Kidney capillary endothelial cell (primary cell): ENCODE measurements at regions not wholly inside any gene's neighbourhood (a gene's known extent, or its start where the extent isn't known, plus 50 kb on each side); places are given as distances from the start of the nearest gene placed in this dataset.
"Not testable (repeated sequence)": the region's sequence is repeated elsewhere in the genome, so short reads cannot be mapped to it uniquely, and the experiment has no call there.

Source experiments
- DNase-seq: peaks from one replicate; pipeline ENCODE4 v3.0.0-alpha.2; 2018; ENCODE audit warnings: low spot score

DNA sequence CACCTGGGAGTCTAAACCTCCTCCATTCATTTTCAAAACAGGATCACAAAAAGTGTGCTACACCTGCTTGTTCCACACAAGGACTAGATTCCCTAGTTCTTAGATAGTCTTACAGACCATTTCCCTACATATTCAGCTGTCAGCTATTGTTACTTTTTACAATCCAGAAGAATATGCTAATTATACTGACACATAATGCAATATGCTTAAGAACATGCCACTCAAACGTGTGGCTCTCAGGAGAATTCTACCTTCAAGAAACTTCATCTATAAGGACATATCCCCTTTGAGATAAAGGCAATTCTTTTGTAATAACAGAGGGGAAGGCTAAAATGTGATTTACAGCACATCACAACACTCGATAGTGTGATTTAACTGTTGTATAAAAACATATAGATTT lies 456.1 kb upstream of the ARRDC3 start:
- DNase-seq: no peak

DNA sequence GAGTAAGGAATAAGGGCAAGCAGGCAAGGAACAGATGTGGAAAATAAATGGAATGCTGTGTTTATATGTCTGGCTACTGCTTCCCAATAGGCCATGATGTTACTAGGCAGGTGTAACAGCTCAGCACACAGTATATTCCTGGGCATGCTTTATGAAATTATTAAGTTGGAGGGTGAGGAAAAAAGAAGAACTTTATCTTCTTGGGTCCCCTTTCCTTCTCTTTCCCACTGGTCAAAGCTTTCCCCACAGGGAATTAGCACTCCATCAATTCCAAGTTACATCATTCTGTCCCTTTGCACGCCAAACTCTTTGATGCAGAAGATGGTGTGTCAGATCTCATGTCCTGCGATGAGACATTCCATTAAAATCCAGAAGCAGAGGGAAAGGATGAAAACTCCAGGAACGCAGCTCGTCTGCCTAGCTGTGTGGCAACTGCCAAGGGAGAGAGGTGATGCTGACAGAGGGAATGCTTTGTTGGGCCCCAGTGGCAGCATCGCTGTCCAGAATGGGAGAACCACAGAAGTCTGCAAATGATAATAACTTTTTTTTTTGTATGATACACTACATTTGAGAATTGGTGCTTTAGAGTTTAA lies 447.3 kb upstream of the ARRDC3 start:
- DNase-seq: no peak

DNA sequence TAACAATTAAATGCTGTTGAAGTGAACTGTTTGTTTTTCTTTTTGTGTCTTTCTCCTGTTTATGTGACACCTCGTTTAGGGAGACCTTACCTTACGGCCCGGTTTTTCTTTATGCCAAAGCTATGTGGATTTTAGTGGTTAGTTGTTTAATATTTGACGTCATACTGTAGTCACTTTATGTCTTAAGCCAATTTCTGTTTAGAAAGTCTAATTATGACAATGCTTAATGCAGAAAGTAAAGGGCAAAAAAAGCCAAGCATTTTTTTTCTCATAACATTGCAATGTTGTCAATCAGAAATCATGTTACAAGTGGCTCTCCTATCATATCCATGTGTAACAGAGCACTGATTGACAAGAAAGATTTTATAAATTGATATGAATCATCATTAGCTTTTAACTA lies 442.5 kb upstream of the ARRDC3 start:
- no peak for DNase-seq

DNA sequence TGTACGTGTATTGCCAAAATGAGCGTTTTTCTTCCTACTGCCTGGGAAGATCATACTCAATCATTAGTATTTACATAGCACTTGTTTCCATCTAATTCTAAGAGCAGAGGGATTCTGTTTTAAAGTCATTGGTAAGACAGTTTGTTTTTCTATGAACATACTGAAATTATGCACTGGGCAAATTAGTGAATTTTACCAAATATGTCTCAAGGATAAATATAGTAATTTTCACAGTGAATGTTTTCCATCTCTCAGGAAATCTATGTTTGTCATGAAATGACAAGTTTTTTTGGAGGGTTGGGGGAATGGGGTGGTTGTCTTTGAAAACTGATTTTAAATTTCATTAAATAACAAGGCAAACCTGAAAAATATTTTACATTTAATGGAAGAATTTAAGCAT lies 441.3 kb upstream of the ARRDC3 start:
- DNase-seq: no peak

GRCh38 chr5:91820874-91821273 lies 437.8 kb upstream of the ARRDC3 start:
- DNase-seq: no peak

DNA sequence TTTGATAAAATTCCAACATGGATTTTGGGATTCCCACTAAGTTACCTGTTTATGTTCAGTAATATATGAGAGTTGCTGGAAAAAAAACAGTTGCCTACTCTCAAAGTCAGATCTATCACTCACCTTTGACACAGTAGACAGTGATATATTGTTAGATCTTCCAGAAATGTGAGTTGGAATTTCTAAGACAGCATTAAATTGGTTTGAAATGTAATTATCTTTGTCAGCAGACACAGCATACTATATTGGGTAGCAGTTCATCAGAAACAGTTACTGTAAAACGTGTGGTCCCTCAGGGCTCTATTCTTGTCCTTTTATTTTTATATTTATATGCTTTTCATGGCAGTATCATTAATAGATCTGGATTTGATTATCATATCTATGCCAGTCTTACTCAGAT lies 433.6 kb upstream of the ARRDC3 start:
- DNase-seq: no peak

DNA sequence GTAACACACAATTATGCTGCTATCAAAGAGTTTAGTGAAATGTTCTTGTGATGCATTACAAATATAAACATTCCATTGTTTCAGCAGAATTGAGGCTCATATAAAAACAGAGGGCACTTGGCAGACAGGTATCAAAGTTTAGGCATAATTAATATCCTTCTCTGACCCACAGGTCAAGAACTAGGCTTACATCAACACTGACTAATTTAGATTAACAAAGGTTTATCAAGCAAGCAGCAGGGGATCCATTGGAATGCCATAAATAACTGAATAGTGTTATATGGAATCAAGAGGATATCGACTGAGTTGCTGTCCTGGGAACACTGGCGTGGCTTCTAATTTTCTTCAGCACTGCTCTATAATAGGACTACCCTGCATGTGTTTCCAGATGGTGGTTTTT lies 414.5 kb upstream of the ARRDC3 start:
- no peak for DNase-seq

DNA sequence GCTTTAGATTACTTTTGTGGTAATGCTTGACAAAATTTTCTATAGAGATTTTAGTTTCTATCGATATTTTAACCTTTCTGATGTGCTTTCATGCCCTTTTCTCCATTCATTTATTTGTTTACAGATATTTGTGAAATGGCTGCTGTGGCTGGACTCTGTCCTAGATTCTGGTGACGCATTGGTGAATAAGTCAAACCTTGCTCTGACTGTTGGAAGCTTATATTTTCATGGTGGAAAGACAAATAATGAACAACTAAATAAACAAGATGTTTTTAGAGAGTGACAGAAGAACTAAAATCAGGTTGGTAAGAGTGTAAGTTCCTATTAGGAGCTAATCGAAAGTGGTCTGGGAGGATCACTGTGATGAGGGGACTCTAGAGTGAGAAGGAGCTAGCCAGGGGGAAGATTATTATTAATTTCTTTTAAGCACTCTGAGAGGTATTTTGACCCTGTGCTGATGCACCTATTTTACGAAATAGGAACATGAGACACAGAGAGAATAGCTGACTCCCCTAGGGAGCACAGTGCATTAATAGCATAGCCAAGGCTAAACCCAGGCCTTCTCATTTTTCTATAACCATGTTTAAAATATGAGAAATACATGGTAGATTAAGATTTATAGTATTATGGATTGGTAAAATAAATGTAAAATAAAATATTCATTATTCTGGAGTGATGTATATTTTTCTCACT lies 411.9 kb upstream of the ARRDC3 start:
- no peak for DNase-seq

DNA sequence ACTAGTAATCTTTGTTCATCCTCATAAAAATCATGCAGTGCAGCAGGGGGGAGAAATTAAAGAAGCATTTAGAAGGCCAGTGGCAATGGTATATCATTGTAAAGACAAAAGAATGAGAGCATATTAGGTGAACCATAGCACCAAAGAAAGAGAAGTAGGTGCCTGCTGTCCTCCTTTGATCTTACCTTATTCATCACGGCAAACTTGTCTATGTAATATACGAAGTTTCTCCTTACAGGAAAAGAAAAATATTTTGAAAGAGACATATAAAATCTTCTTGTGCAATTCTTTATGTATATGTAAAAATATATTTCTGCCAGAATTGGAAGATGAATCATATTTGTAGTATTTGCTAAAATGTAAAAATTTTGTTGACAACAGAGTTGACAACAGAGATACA lies 411.3 kb upstream of the ARRDC3 start:
- no peak for DNase-seq

DNA sequence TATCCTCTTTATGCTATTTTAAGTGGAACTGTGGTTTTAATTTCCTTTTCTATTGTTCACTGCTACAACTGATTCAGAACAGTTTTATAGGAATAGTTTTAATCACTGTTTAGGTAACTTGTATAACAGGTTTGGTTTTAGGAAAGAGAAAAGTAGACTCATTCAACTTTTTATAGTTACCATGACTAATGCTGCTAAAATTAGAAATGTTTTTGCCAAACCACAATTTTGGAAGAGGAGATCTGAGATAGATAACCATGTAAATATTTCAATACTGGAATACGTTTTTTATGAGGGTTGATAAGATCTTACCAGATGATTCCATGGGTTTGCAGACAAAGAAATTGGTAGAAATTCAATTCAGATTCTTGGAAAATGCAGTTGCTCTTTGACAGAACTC lies 404.6 kb upstream of the ARRDC3 start:
- no peak for DNase-seq

- DNase-seq: no peak
These were observed 394.6 kb upstream of the ARRDC3 start for GRCh38 chr5:91777671-91778070.

DNA sequence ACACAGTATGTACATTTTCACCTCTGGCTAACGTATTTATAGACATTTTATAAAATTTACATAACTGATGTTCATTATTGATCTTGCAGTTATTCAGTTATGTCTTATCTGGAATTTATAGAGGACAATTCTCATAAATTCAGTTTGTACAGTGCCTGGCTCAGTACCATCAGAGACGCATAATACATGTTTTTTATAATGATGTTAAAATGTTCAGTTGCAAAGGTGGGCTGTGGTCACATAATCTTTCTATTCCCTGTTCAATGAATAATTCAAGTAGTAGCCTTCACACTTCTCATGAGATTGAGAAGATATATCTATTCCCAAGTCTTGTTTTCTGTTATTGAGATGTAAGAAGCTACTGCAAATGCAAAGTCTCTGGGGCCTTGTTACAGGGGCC lies 393.1 kb upstream of the ARRDC3 start:
- no peak for DNase-seq

DNA sequence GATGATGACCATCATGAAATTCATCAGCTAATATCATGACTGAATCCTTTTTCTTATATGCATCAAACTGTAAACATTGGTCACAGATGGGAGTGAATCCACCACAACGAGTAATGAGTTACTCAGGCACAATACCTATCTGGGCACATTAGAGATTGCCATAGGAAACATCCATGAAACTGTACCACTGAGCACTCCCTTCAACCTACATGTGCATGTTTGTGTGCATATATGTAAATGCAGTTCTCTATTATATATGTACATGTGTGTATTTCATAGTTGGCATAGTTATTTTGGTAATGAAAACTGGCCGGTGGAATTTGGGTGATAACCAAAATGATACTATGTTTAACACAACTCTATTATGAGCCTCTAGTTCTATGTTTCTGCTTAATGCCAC lies 387.3 kb upstream of the ARRDC3 start:
- no peak for DNase-seq

GRCh38 chr5:91757383-91757782 lies 374.3 kb upstream of the ARRDC3 start:
- not testable (repeated sequence) for DNase-seq

- DNase-seq: no peak
These were observed 371.9 kb upstream of the ARRDC3 start for GRCh38 chr5:91754990-91755389.

DNA sequence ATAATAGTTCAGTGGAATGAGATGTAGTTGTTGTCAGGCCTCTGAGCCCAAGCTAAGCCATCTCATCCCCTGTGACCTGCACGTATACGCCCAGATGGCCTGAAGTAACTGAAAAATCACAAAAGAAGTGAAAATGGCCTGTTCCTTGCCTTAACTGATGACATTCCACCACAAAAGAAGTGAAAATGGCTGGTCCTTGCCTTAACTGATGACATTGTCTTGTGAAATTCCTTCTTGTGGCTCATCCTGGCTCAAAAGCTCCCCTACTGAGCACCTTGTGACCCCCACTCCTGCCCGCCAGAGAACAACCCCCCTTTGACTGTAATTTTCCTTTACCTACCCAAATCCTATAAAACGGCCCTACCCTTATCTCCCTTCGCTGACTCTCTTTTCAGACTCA lies 361.4 kb upstream of the ARRDC3 start:
- DNase-seq: not testable (repeated sequence)

- no peak for DNase-seq
These were observed 359.4 kb upstream of the ARRDC3 start for GRCh38 chr5:91742550-91742949.

DNA sequence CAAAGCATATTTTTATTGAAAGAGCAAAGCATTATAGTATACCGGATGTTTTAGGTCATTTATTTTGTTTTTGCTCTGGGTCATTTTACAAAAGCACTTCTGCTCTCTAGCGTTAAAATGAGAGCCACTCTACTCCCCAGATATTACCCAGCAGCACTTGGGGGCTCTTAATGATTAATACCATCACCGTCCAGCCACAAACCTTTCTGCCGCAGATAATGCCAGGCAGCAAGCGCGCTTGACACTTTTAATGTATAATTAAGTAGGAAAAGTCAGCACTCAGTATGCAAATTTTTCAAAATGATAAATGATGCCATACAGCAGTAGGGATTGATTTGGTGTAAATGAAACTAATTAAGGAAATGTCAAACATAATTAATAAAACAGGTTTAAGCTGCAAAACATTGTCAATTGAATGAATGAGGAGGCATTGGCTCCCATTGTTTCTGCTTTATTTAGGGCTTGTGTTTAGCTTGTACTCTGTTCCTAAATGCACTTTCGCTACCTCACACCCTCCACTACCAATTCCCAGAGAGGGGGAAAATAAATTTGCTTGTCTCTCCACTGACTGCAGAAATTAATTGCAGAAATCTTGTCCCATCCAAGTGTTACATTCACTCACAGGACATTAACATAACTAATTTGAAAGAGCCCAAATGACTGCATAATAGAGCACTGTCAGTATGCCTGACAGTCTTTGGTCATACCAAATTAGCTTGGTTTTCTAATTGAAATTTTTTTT lies 358.8 kb upstream of the ARRDC3 start:
- no peak for DNase-seq

- DNase-seq: no peak
These were observed 346.9 kb upstream of the ARRDC3 start for GRCh38 chr5:91730026-91730425.

DNA sequence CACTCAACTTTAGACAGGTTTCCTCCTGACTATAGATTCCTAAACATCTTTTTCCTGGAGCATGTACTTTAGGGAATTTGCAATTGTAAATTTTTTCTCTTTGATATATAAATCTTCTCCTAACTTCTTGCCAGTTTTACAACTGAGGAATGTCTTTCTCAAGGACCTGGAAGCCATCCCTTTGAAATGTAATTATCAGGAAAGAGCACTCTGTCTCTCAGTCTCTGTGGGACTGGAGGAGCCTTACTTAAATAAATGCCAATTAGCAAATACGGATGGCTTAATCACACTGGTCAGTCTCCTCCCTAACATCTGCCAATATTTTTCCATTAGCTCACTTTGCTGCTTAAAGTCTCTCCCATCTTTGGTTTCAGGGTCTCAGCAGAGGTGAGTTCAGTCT lies 344.3 kb upstream of the ARRDC3 start:
- no peak for DNase-seq

GRCh38 chr5:91722736-91723467 lies 339.8 kb upstream of the ARRDC3 start:
- DNase-seq: no peak

DNA sequence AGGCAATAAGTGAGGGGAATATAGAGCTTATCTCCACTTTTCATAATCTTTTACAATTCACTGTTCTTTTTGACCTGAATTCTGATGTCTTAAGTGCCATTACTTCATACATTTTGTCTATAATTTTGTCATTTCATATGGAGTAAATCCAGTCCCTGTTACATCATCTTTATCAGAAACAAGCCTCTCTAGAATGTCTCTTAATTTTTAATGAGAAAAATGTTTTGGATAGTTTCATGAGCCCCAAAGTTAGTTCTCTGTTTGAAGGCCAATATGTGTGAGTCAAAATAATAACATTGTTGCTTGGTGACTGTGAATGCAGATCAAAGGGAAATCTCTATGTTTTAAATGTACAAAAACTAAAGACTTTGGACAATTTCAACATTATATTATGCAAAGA lies 329.6 kb upstream of the ARRDC3 start:
- DNase-seq: no peak

GRCh38 chr5:91707521-91707841 lies 324.4 kb upstream of the ARRDC3 start:
- DNase-seq: no peak
